Activated CD4-positive, alpha-beta T cell treated with anti-CD3 and anti-CD28 coated beads, Interleukin-2, amount 50 U/mL, for 4 hours (primary cell): ENCODE measurements at regions not wholly inside any gene's neighbourhood (a gene's known extent, or its start where the extent isn't known, plus 50 kb on each side); places are given as distances from the start of the nearest gene placed in this dataset.

ENCODE experiments used
- DNase-seq, 2 experiments: peaks; one replicate each; pipeline ENCODE4 v3.0.0-alpha.2; 2020

- no peak for DNase-seq
Observed at GRCh38 chr2:13550285-13551231, 833.8 kb downstream of the TRIB2 start.

GRCh38 chr2:13558368-13558767 lies 841.6 kb downstream of the TRIB2 start:
- no peak for DNase-seq

- no peak for DNase-seq
Observed at GRCh38 chr2:13560322-13560721, 843.6 kb downstream of the TRIB2 start.

- no peak for DNase-seq
Observed at GRCh38 chr2:13572466-13572865, 855.7 kb downstream of the TRIB2 start.

GRCh38 chr2:13574831-13575230 lies 858.1 kb downstream of the TRIB2 start:
- DNase-seq: no peak

GRCh38 chr2:13576406-13577036 lies 859.8 kb downstream of the TRIB2 start:
- no peak for DNase-seq

GRCh38 chr2:13578547-13578946 lies 861.8 kb downstream of the TRIB2 start:
- DNase-seq: no peak

GRCh38 chr2:13581471-13581870 lies 864.7 kb downstream of the TRIB2 start:
- no peak for DNase-seq

GRCh38 chr2:13583609-13584008 lies 866.9 kb downstream of the TRIB2 start:
- no peak for DNase-seq

- DNase-seq: no peak
Observed at GRCh38 chr2:13584020-13584419, 867.3 kb downstream of the TRIB2 start.

GRCh38 chr2:13585732-13586131 lies 869.0 kb downstream of the TRIB2 start:
- DNase-seq: no peak

- no peak for DNase-seq
Observed at GRCh38 chr2:13596233-13596632, 879.5 kb downstream of the TRIB2 start.

GRCh38 chr2:13597176-13597575 lies 880.4 kb downstream of the TRIB2 start:
- no peak for DNase-seq

GRCh38 chr2:13601506-13601905 lies 884.8 kb downstream of the TRIB2 start:
- no peak for DNase-seq

GRCh38 chr2:13604951-13605661 lies 888.4 kb downstream of the TRIB2 start:
- no peak for DNase-seq

- DNase-seq: no peak
Observed at GRCh38 chr2:13607139-13607538, 890.4 kb downstream of the TRIB2 start.

- DNase-seq: no peak
Observed at GRCh38 chr2:13611939-13612338, 895.2 kb downstream of the TRIB2 start.

GRCh38 chr2:13616059-13616458 lies 899.3 kb downstream of the TRIB2 start:
- DNase-seq: no peak

- DNase-seq: no peak
Observed at GRCh38 chr2:13616616-13617015, 899.9 kb downstream of the TRIB2 start.

GRCh38 chr2:13628122-13628521 lies 911.4 kb downstream of the TRIB2 start:
- DNase-seq: no peak

- DNase-seq: no peak
Observed at GRCh38 chr2:13638181-13638580, 921.4 kb downstream of the TRIB2 start.

GRCh38 chr2:13649918-13650317 lies 933.2 kb downstream of the TRIB2 start:
- no peak for DNase-seq

GRCh38 chr2:13650586-13651180 lies 933.9 kb downstream of the TRIB2 start:
- DNase-seq: no peak
